Spleen (tissue), 11 donors: ENCODE measurements at regions not wholly inside any gene's neighbourhood (a gene's known extent, or its start where the extent isn't known, plus 50 kb on each side); places are given as distances from the start of the nearest gene placed in this dataset.

Experiments used
- DNase-seq: peaks from one replicate; pipeline ENCODE4 v3.0.0-alpha.2; 2020
- H3K27ac ChIP-seq, 8 donors: fragments of 200-600 bp; sonication (generic) in 7 of 8; 1 replicate in 4 of 8; 2 replicates in 4 of 8; pipeline versions ENCODE4 v1.5.0 to v1.8.0; 2016 to 2021; ENCODE audit warnings: inconsistent platforms in 4 of 8, mild to moderate bottlenecking in 4 of 8, moderate library complexity in 1 of 8
- H3K27me3 ChIP-seq, 7 donors: fragments of 200-600 bp; sonication (generic) in 6 of 7; replicated peaks in 1 of 7; 1 replicate in 4 of 7; 2 replicates in 3 of 7; pipeline versions ENCODE4 v1.5.0 to v1.8.0; 2016 to 2021; ENCODE audit warnings: inconsistent platforms in 3 of 7, mild to moderate bottlenecking in 1 of 7
- H3K36me3 ChIP-seq, 6 donors: fragments of 200-600 bp; sonication (generic) in 5 of 6; 1 replicate in 4 of 6; 2 replicates in 2 of 6; pipeline versions ENCODE4 v1.5.0 to v1.8.0; 2016 to 2021; ENCODE audit warnings: inconsistent platforms in 2 of 6
- H3K4me1 ChIP-seq, 6 donors: fragments of 200-600 bp; sonication (generic) in 5 of 6; 1 replicate in 3 of 6; 2 replicates in 3 of 6; pipeline versions ENCODE4 v1.5.0 to v1.8.0; 2016 to 2021; ENCODE audit warnings: inconsistent platforms in 3 of 6
- H3K4me3 ChIP-seq, 8 donors: fragments of 200-600 bp; sonication (generic) in 7 of 8; 1 replicate in 4 of 8; 2 replicates in 4 of 8; pipeline versions ENCODE4 v1.5.0 to v1.8.0; 2016 to 2021; ENCODE audit warnings: inconsistent platforms in 4 of 8, mild to moderate bottlenecking in 4 of 8, moderate library complexity in 2 of 8
- H3K9me3 ChIP-seq, 8 donors: fragments of 200-600 bp; sonication (generic) in 7 of 8; 1 replicate in 4 of 8; 2 replicates in 4 of 8; pipeline versions ENCODE4 v1.5.0 to v1.8.0; 2016 to 2021; ENCODE audit warnings: inconsistent platforms in 4 of 8
- CTCF ChIP-seq, 11 experiments: fragments of 200-600 bp in 7 of 11; fragments of 450-650 bp in 4 of 11; sonication (generic) in 4 of 11; IDR thresholded peaks in 8 of 11; conservative IDR thresholded peaks in 3 of 11; 1 replicate in 7 of 11; 2 replicates in 4 of 11; pipeline versions ENCODE4 v1.4.0 to v1.8.0; 2016 to 2021; ENCODE audit warnings: antibody characterized with exemption in 11 of 11, inconsistent platforms in 4 of 11, mild to moderate bottlenecking in 1 of 11
- POLR2A ChIP-seq, 3 donors: fragments of 450-650 bp; IDR thresholded peaks; one replicate each; pipeline ENCODE4 v1.5.1; 2017; ENCODE audit warnings: antibody characterized with exemption in 3 of 3, mild to moderate bottlenecking in 1 of 3
- POLR2AphosphoS5 ChIP-seq, 3 donors: sonication (generic); formaldehyde crosslinking; IDR thresholded peaks; one replicate each; pipeline ENCODE4 v1.5.1; 2017; ENCODE audit warnings: antibody characterized with exemption in 3 of 3
- WGBS, 5 donors: extraction: QIAGEN DNeasy Blood & Tissue Kit in 3 of 5; methylation state at CpG; one replicate each; pipeline versions ENCODE4 v1.1.5 to v1.1.7; 2013 to 2018; 5-methylcytosine and 5-hydroxymethylcytosine counted together
- intact Hi-C: fragments of 100-400 bp; cut with DNase I; formaldehyde crosslinking; loops from one replicate; pipeline ENCODE4 v1.15.0; 2023; ENCODE audit warnings: low total_unique reads
- donor health status: healthy with polysubstance abuse.
- donor health status: DM: no; HTN: no; CAD: no; lungs with moderate emphysema.
- donor health status: DM: no; HTN: no; CAD: no.
- donor health status: Bipolar disorder and iron deficiency.
- donor health status: healthy.
- donor health status: DM: no; HTN: no; CAD: no.
- donor health status: DM: yes; HTN: yes; CAD: no.

- H3K4me3 ChIP-seq: no peak overlapping the region
- H3K4me1 ChIP-seq: peaks cover 0 to 5% (median 0%) of the 10 kb centered on the region in 6 donors
- no peaks in the 10 kb centered on the region for H3K9me3 ChIP-seq
- DNase-seq: no peak
- no peak overlapping the region for H3K27ac ChIP-seq
- no peaks in the 10 kb centered on the region for H3K36me3 ChIP-seq
- TF ChIP-seq POLR2A (IDR thresholded peaks at IDR 0.05): no peak
- intact Hi-C loops: no loop called here
- H3K27me3 ChIP-seq: no peaks in the 10 kb centered on the region
- 75 to 94% (median 88%) methylated on average over 2 of the region's 2 CpGs for WGBS, 5 donors
Observed at GRCh38 chr11:109298865-109299264, 123.1 kb upstream of the C11orf87 start.

DNA sequence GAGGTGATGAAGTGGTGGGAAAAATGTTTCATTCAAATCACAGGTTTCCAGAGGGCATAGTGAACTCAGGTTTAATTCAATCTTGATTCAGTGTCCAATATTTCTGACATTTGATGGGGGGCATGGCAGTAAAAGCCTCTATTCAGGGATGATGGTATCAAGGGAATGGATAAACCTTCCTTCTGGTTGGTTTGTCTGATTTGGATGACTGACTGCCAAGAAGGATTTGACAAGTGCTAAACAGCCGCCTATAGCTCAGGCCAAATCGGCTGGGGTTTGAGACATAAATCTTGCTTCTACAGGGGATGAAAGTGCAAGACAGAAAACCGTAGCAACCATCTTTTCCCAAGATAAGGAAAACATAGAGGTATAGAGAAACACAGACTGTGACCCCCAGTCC, 121.8 kb upstream of the C11orf87 start:
- Histone ChIP-seq H3K4me1 (peaks cover 0 to 5% (median 0%) of the 10 kb centered on the region in 6 donors), H3K36me3 (no peaks in the 10 kb centered on the region), H3K27ac (no peak overlapping the region), H3K9me3 (no peaks in the 10 kb centered on the region), H3K27me3 (no peaks in the 10 kb centered on the region), H3K4me3 (no peak overlapping the region)
- no peak for TF ChIP-seq CTCF (IDR thresholded peaks at IDR 0.05 in 8 of 11, conservative IDR thresholded peaks at IDR 0.05 in 3 of 11)
- no peak for TF ChIP-seq POLR2AphosphoS5 (IDR thresholded peaks at IDR 0.05)
- no peak for TF ChIP-seq POLR2A (IDR thresholded peaks at IDR 0.05)
- 76 to 90% (median 81%) methylated on average over 3 of the region's 3 CpGs for WGBS, 5 donors
- intact Hi-C loops: no loop called here
- no peak for DNase-seq

- intact Hi-C loops: no loop called here
- Histone ChIP-seq H3K4me3 (no peak overlapping the region), H3K9me3 (no peaks in the 10 kb centered on the region), H3K4me1 (peaks cover 0 to 5% (median 0%) of the 10 kb centered on the region in 6 donors), H3K36me3 (no peaks in the 10 kb centered on the region), H3K27me3 (no peaks in the 10 kb centered on the region), H3K27ac (no peak overlapping the region)
- no peak for TF ChIP-seq CTCF (IDR thresholded peaks at IDR 0.05 in 8 of 11, conservative IDR thresholded peaks at IDR 0.05 in 3 of 11)
- no peak for TF ChIP-seq POLR2AphosphoS5 (IDR thresholded peaks at IDR 0.05)
- TF ChIP-seq POLR2A (IDR thresholded peaks at IDR 0.05): no peak
- DNase-seq: no peak
- whole genome bisulfite sequencing, 5 donors: 67 to 88% (median 80%) methylated on average over 4 of the region's 4 CpGs
Observed at GRCh38 chr11:109302591-109303334, 119.2 kb upstream of the C11orf87 start.

DNA sequence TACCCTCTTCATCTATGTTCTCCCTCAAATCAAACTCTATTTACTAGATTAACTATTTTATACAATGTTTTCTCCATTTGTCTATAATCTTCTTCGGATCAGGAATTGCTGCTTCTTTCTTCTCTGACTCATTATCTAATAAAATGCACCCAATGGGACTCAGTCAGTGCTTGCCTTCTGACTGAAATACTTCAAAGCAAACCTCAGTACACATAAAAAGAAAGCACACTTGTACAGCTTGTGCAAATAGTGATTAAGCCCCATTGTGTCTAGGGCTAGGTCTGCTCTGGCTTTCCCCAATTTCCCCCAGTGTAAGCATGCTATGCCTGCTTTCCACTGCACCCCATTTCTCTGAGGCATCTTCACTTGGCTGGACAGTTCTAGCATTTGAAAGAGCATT, 118.6 kb upstream of the C11orf87 start:
- H3K36me3 ChIP-seq: no peaks in the 10 kb centered on the region
- intact Hi-C loops: no loop called here
- no peak for DNase-seq
- H3K4me1 ChIP-seq: peaks cover 0 to 5% (median 0%) of the 10 kb centered on the region in 6 donors
- H3K27me3 ChIP-seq: no peaks in the 10 kb centered on the region
- no peak overlapping the region for H3K4me3 ChIP-seq
- WGBS, 5 donors: 40 to 72% (median 61%) methylated on average over 1 of the region's 1 CpG
- no peak for TF ChIP-seq POLR2AphosphoS5 (IDR thresholded peaks at IDR 0.05)
- TF ChIP-seq POLR2A (IDR thresholded peaks at IDR 0.05): no peak
- TF ChIP-seq CTCF (IDR thresholded peaks at IDR 0.05 in 8 of 11, conservative IDR thresholded peaks at IDR 0.05 in 3 of 11): no peak
- no peaks in the 10 kb centered on the region for H3K9me3 ChIP-seq
- H3K27ac ChIP-seq: no peak overlapping the region
